Neural cell (in vitro differentiated cells): ENCODE measurements at regions not wholly inside any gene's neighbourhood (a gene's known extent, or its start where the extent isn't known, plus 50 kb on each side); places are given as distances from the start of the nearest gene placed in this dataset.

Experiments used
- H2AFZ ChIP-seq: fragments of 200-600, 300-800 bp; sonication (generic), shearing (Covaris generic); 2 replicates; pipeline ENCODE4 v1.6.0; 2014; ENCODE audit warnings: low read depth, mild to moderate bottlenecking, antibody characterized with exemption, low read length, moderate library complexity
- H3F3A ChIP-seq: fragments of 200-600 bp; shearing (Covaris generic); 2 replicates; pipeline ENCODE4 v1.6.1; 2016; ENCODE audit warnings: mild to moderate bottlenecking, moderate library complexity, mixed read lengths, antibody characterized with exemption, low read length; ENCODE audit not compliant: insufficient read depth, poor library complexity, severe bottlenecking
- H3K27ac ChIP-seq: fragments of 200-600, 300-800 bp; sonication (generic), shearing (Covaris generic); 2 replicates; pipeline ENCODE4 v1.5.1; 2014; ENCODE audit warnings: mild to moderate bottlenecking, low read length, moderate library complexity
- H3K27me3 ChIP-seq: fragments of 300-800, 200-600 bp; sonication (generic), shearing (Covaris generic); 2 replicates; pipeline ENCODE4 v1.6.0; 2014; ENCODE audit warnings: mild to moderate bottlenecking, low read depth, low read length, moderate library complexity; ENCODE audit not compliant: insufficient read depth
- H3K36me3 ChIP-seq: fragments of 300-800, 200-600 bp; sonication (generic), shearing (Covaris generic); 2 replicates; pipeline ENCODE4 v1.5.1; 2014; ENCODE audit warnings: mild to moderate bottlenecking, antibody characterized with exemption, low read length, moderate library complexity; ENCODE audit not compliant: insufficient read depth
- H3K4me2 ChIP-seq: fragments of 300-800, 200-600 bp; sonication (generic), shearing (Covaris generic); 2 replicates; pipeline ENCODE4 v1.6.0; 2014; ENCODE audit warnings: mild to moderate bottlenecking, low read length
- H3K4me3 ChIP-seq: fragments of 300-800, 200-600 bp; sonication (generic), shearing (Covaris generic); 2 replicates; pipeline ENCODE4 v1.5.1; 2014; ENCODE audit warnings: mild to moderate bottlenecking, low read length, moderate library complexity
- H3K79me2 ChIP-seq: fragments of 200-600 bp; shearing (Covaris generic); replicated peaks from 2 replicates; pipeline ENCODE4 v1.6.0; 2014; ENCODE audit warnings: mild to moderate bottlenecking, low read length, moderate library complexity; ENCODE audit not compliant: insufficient read depth
- H3K9ac ChIP-seq: fragments of 300-800, 200-600 bp; sonication (generic), shearing (Covaris generic); 2 replicates; pipeline ENCODE4 v1.6.1; 2016; ENCODE audit warnings: mild to moderate bottlenecking, low read length, mixed read lengths
- H3K9me2 ChIP-seq: fragments of 200-600 bp; shearing (Covaris generic); 2 replicates; pipeline ENCODE4 v1.6.1; 2016; ENCODE audit warnings: mild to moderate bottlenecking, low read length, mixed read lengths; ENCODE audit not compliant: insufficient read depth
- H3K9me3 ChIP-seq: fragments of 200-600, 300-800 bp; sonication (generic), shearing (Covaris generic); 2 replicates; pipeline ENCODE4 v1.6.1; 2016; ENCODE audit warnings: mild to moderate bottlenecking, mixed run types, low read length, moderate library complexity, mixed read lengths
- H4K20me1 ChIP-seq: fragments of 200-600 bp; shearing (Covaris generic); 2 replicates; pipeline ENCODE4 v1.6.1; 2016; ENCODE audit warnings: mild to moderate bottlenecking, mixed run types; ENCODE audit not compliant: insufficient read depth
- EP300 ChIP-seq: fragments of 450-650 bp; conservative IDR thresholded peaks from 2 replicates; pipeline ENCODE4 v1.6.1; 2014; ENCODE audit warnings: antibody characterized with exemption, mild to moderate bottlenecking, moderate library complexity; ENCODE audit not compliant: poor library complexity, severe bottlenecking
- EZH2 ChIP-seq: fragments of 200-600, 300-800 bp; shearing (Covaris generic), sonication (generic); IDR thresholded peaks from 2 replicates; pipeline ENCODE4 v1.6.1; 2014; ENCODE audit warnings: antibody characterized with exemption, low read length, borderline replicate concordance, mild to moderate bottlenecking; ENCODE audit not compliant: insufficient read depth, poor library complexity, severe bottlenecking
- MXI1 ChIP-seq: fragments of 450-650 bp; conservative IDR thresholded peaks from 2 replicates; pipeline ENCODE4 v1.6.1; 2014; ENCODE audit warnings: antibody characterized with exemption, mild to moderate bottlenecking; ENCODE audit not compliant: poor library complexity, severe bottlenecking
- POLR2AphosphoS5 ChIP-seq: IDR thresholded peaks from 2 replicates; pipeline ENCODE4 v1.6.1; 2012
- RAD21 ChIP-seq: fragments of 450-650 bp; conservative IDR thresholded peaks from 2 replicates; pipeline ENCODE4 v1.6.1; 2014; ENCODE audit warnings: antibody characterized with exemption, mild to moderate bottlenecking, moderate library complexity
- REST ChIP-seq: IDR thresholded peaks from 2 replicates; pipeline ENCODE4 v1.6.1; 2012; ENCODE audit warnings: borderline replicate concordance
- SMC3 ChIP-seq: fragments of 450-650 bp; conservative IDR thresholded peaks from 2 replicates; pipeline ENCODE4 v1.6.1; 2014; ENCODE audit warnings: antibody characterized with exemption, mild to moderate bottlenecking, moderate library complexity; ENCODE audit not compliant: poor library complexity
- TAF1 ChIP-seq: IDR thresholded peaks from 2 replicates; pipeline ENCODE4 v1.6.1; 2012; ENCODE audit warnings: low read depth
- TF ChIP-seq, protein P1 (sequence below): fragments of 450-650 bp; IDR thresholded peaks from 2 replicates; pipeline ENCODE4 v1.5.1; 2014; ENCODE audit warnings: antibody characterized with exemption, mild to moderate bottlenecking, moderate library complexity; ENCODE audit not compliant: poor library complexity, severe bottlenecking

GRCh38 chr17:45650561-45650960 lies 133.6 kb upstream of the CRHR1 start:
- no peaks in the 10 kb centered on the region for H3K9me2 ChIP-seq
- H3K4me3 ChIP-seq: no peak overlapping the region
- H4K20me1 ChIP-seq: no peaks in the 10 kb centered on the region
- no peak for TF ChIP-seq REST
- no peak for TF ChIP-seq SMC3
- TF ChIP-seq TAF1: no peak
- TF ChIP-seq POLR2AphosphoS5: no peak
- no peak for TF ChIP-seq RAD21
- TF ChIP-seq, protein P1, sequence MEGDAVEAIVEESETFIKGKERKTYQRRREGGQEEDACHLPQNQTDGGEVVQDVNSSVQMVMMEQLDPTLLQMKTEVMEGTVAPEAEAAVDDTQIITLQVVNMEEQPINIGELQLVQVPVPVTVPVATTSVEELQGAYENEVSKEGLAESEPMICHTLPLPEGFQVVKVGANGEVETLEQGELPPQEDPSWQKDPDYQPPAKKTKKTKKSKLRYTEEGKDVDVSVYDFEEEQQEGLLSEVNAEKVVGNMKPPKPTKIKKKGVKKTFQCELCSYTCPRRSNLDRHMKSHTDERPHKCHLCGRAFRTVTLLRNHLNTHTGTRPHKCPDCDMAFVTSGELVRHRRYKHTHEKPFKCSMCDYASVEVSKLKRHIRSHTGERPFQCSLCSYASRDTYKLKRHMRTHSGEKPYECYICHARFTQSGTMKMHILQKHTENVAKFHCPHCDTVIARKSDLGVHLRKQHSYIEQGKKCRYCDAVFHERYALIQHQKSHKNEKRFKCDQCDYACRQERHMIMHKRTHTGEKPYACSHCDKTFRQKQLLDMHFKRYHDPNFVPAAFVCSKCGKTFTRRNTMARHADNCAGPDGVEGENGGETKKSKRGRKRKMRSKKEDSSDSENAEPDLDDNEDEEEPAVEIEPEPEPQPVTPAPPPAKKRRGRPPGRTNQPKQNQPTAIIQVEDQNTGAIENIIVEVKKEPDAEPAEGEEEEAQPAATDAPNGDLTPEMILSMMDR: no peak
- TF ChIP-seq EP300: no peak
- no peaks in the 10 kb centered on the region for H3K36me3 ChIP-seq
- H3F3A ChIP-seq: no peaks in the 10 kb centered on the region
- no peak overlapping the region for H2AFZ ChIP-seq
- H3K27ac ChIP-seq: no peak overlapping the region
- H3K27me3 ChIP-seq: no peaks in the 10 kb centered on the region
- no peak overlapping the region for H3K4me2 ChIP-seq
- H3K9me3 ChIP-seq: no peaks in the 10 kb centered on the region
- H3K9ac ChIP-seq: no peak overlapping the region
- no peaks in the 10 kb centered on the region for H3K79me2 ChIP-seq

GRCh38 chr17:45651145-45651709 lies 132.9 kb upstream of the CRHR1 start:
- H3K4me3 ChIP-seq: no peak overlapping the region
- H3K27me3 ChIP-seq: no peaks in the 10 kb centered on the region
- no peak overlapping the region for H3K27ac ChIP-seq
- no peaks in the 10 kb centered on the region for H3K9me2 ChIP-seq
- no peaks in the 10 kb centered on the region for H3K79me2 ChIP-seq
- no peak overlapping the region for H3K9ac ChIP-seq
- no peak for TF ChIP-seq RAD21
- TF ChIP-seq POLR2AphosphoS5: no peak
- TF ChIP-seq MXI1: no peak
- no peak for TF ChIP-seq EZH2
- TF ChIP-seq TAF1: no peak
- H3F3A ChIP-seq: no peaks in the 10 kb centered on the region
- no peak overlapping the region for H2AFZ ChIP-seq
- H3K4me2 ChIP-seq: no peak overlapping the region
- no peaks in the 10 kb centered on the region for H3K9me3 ChIP-seq
- H4K20me1 ChIP-seq: no peaks in the 10 kb centered on the region
- H3K36me3 ChIP-seq: no peaks in the 10 kb centered on the region

- H3K79me2 ChIP-seq: no peaks in the 10 kb centered on the region
- no peaks in the 10 kb centered on the region for H3K27me3 ChIP-seq
- H3K4me2 ChIP-seq: no peak overlapping the region
- H3K27ac ChIP-seq: no peak overlapping the region
- no peak overlapping the region for H3K9ac ChIP-seq
- no peaks in the 10 kb centered on the region for H3K9me2 ChIP-seq
- H3K36me3 ChIP-seq: no peaks in the 10 kb centered on the region
- no peaks in the 10 kb centered on the region for H4K20me1 ChIP-seq
- H3K4me3 ChIP-seq: no peak overlapping the region
- no peaks in the 10 kb centered on the region for H3F3A ChIP-seq
- no peaks in the 10 kb centered on the region for H3K9me3 ChIP-seq
- no peak for TF ChIP-seq SMC3
- TF ChIP-seq MXI1: no peak
- TF ChIP-seq RAD21: no peak
- no peak for TF ChIP-seq EZH2
- TF ChIP-seq TAF1: no peak
- no peak for TF ChIP-seq POLR2AphosphoS5
- TF ChIP-seq EP300: no peak
- TF ChIP-seq, protein P1: no peak
- no peak overlapping the region for H2AFZ ChIP-seq
Measured at GRCh38 chr17:45653616-45654015, 130.5 kb upstream of the CRHR1 start.
